BJ (cell line): ENCODE measurements at regions not wholly inside any gene's neighbourhood (a gene's known extent, or its start where the extent isn't known, plus 50 kb on each side); places are given as distances from the start of the nearest gene placed in this dataset.

Experiments
- CTCF ChIA-PET: fragments of 350-600 bp; formaldehyde crosslinking; extraction: SDS; loops from one replicate; lab custom pipeline; 2021; ENCODE audit warnings: antibody characterized with exemption, inconsistent platforms; lab: Yijun Ruan, JAX
- POLR2A ChIA-PET: fragments of 300-600 bp; sonication (Branson Sonifier 250); formaldehyde crosslinking; extraction: SDS; loops from one replicate; lab custom pipeline; 2021; ENCODE audit warnings: antibody characterized with exemption; lab: Charles Lee
- DNase-seq: peaks from one replicate; pipeline ENCODE4 v3.0.0-alpha.2; 2011; ENCODE audit warnings: low read depth
- H3K27me3 ChIP-seq: 2 replicates; pipeline ENCODE4 v1.6.0; 2011; ENCODE audit warnings: low read length; ENCODE audit not compliant: control insufficient read depth, insufficient read depth
- H3K36me3 ChIP-seq: 2 replicates; pipeline ENCODE4 v1.5.1; 2011; ENCODE audit warnings: low read length; ENCODE audit not compliant: control insufficient read depth, insufficient read depth
- H3K4me3 ChIP-seq: 2 replicates; pipeline ENCODE4 v1.5.1; 2011; ENCODE audit warnings: low read depth, mild to moderate bottlenecking, control low read depth, low read length
- CTCF ChIP-seq: IDR thresholded peaks from 2 replicates; pipeline ENCODE4 v1.5.1; 2011; ENCODE audit warnings: low read depth, mild to moderate bottlenecking, control low read depth, inconsistent platforms, low read length, moderate library complexity; ENCODE audit not compliant: insufficient read depth

- CTCF ChIA-PET: no interaction called here
- no peaks in the 10 kb centered on the region for H3K36me3 ChIP-seq
- DNase-seq: no peak
- POLR2A ChIA-PET: no interaction called here
- no peak overlapping the region for H3K4me3 ChIP-seq
- peaks cover 2% of the 10 kb centered on the region; the same call in 1 of the 2 replicates for H3K27me3 ChIP-seq
- TF ChIP-seq CTCF: no peak
These were observed 189.4 kb downstream of the ARL4C start for GRCh38 chr2:234307322-234307961.

GRCh38 chr2:234306426-234307173 lies 190.3 kb downstream of the ARL4C start:
- CTCF ChIA-PET: no interaction called here

GRCh38 chr2:234305846-234306245 lies 191.0 kb downstream of the ARL4C start:
- ChIA-PET POLR2A (no interaction called here), CTCF (no interaction called here)
- TF ChIP-seq CTCF: no peak
- no peak for DNase-seq
- Histone ChIP-seq H3K27me3 (peaks cover 2% of the 10 kb centered on the region; the same call in 1 of the 2 replicates), H3K36me3 (no peaks in the 10 kb centered on the region), H3K4me3 (no peak overlapping the region)

More at GRCh38 chr2:234306426-234307173, 190.3 kb downstream of the ARL4C start:
- no peaks in the 10 kb centered on the region for H3K36me3 ChIP-seq
- POLR2A ChIA-PET: no interaction called here
- TF ChIP-seq CTCF: no peak
- H3K4me3 ChIP-seq: no peak overlapping the region
- H3K27me3 ChIP-seq: peaks cover 2% of the 10 kb centered on the region; the same call in 1 of the 2 replicates
- no peak for DNase-seq

- no peak overlapping the region for H3K4me3 ChIP-seq
- H3K36me3 ChIP-seq: no peaks in the 10 kb centered on the region
- TF ChIP-seq CTCF: no peak
- CTCF ChIA-PET: interaction anchor here (1.0 kb wide), 1 partner anchor 802 kb away, joined by 3 read pairs; no protein-coding TSS in a partner anchor
- peaks cover 2% of the 10 kb centered on the region; the same call in 1 of the 2 replicates for H3K27me3 ChIP-seq
- POLR2A ChIA-PET: no interaction called here
- DNase-seq: no peak
These were observed 191.9 kb downstream of the ARL4C start for GRCh38 chr2:234304950-234305349.

- CTCF ChIA-PET: no interaction called here
- TF ChIP-seq CTCF: no peak
- no peaks in the 10 kb centered on the region for H3K36me3 ChIP-seq
- H3K27me3 ChIP-seq: no peaks in the 10 kb centered on the region; the same call in 1 of the 2 replicates
- POLR2A ChIA-PET: no interaction called here
- H3K4me3 ChIP-seq: no peak overlapping the region
- DNase-seq: no peak
These were observed 194.3 kb downstream of the ARL4C start for GRCh38 chr2:234302664-234302991.
